ENCODE measurements at regions not wholly inside any gene's neighbourhood (a gene's known extent, or its start where the extent isn't known, plus 50 kb on each side); places are given as distances from the start of the nearest gene placed in this dataset.

DNA sequence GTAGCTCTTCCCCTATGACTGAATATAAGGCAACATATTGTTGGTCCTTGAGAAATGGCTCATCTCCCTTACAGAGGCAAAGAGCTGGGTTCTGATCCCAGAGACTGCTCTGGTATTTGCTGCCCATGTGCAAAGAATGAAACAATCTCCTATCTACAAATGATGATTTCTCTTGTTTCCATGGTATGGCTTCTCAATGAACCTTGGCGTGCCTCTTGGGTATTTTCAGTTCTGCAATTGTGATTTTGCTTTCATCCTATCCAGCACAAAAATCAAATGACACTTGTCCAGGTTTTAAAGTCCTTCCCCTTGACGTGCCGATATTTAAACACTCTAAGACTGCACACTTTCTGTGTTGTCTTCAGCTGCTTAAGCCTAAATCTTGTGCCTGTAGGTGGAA is 109.8 kb upstream of the NR2F2 start:
- H4K8ac ChIP-seq (ENCODE audit: extremely low read depth, insufficient read depth, low read length): no peak overlapping the region
- FAIRE-seq: no peak
- H3K4me2 ChIP-seq (ENCODE audit: insufficient read depth in 1 of 2, low read depth in 2 of 2, low read length in 2 of 2): no peak overlapping the region
- no peaks in the 10 kb centered on the region; a peak in 2 of 7 replicates for H3K27me3 ChIP-seq (replicated peaks in 1 of 4; ENCODE audit: control insufficient read depth in 3 of 4, extremely low read depth in 1 of 4, insufficient read depth in 3 of 4, low read length in 3 of 4)
- H3K23ac ChIP-seq (ENCODE audit: insufficient read length): no peak overlapping the region
- no peaks in the 10 kb centered on the region for H3K4me1 ChIP-seq (replicated peaks in 1 of 4; ENCODE audit: control insufficient read depth in 3 of 4, insufficient read depth in 4 of 4, low read length in 3 of 4)
- no peak overlapping the region for H2BK15ac ChIP-seq (ENCODE audit: low read length)
- no peak overlapping the region for H3K27ac ChIP-seq (ENCODE audit: low read depth, low read length)
- H3K36me3 ChIP-seq (ENCODE audit: control insufficient read depth in 2 of 4, insufficient read depth in 4 of 4, low read length in 3 of 4): no peaks in the 10 kb centered on the region
- no peak overlapping the region for H3K18ac ChIP-seq (ENCODE audit: extremely low read depth, low read length)
- H4K20me1 ChIP-seq (replicated peaks in 1 of 2; ENCODE audit: control insufficient read depth in 1 of 2, insufficient read depth in 2 of 2, low read length in 2 of 2): no peaks in the 10 kb centered on the region
- ChIA-PET CTCF (ENCODE audit: partially characterized antibody) (interaction anchor here (0.8 to 1.2 kb wide), 2 partner anchors 8 to 16 kb away, joined by 3 read pairs; no protein-coding TSS in a partner anchor), POLR2A (ENCODE audit: partially characterized antibody) (no interaction called here)
- H3K4me3 ChIP-seq (ENCODE audit: extremely low read depth in 1 of 4, insufficient read depth in 2 of 4, low read depth in 3 of 4, low read length in 4 of 4): no peak overlapping the region
- H3K79me2 ChIP-seq (ENCODE audit: control insufficient read depth in 1 of 2, insufficient read depth in 2 of 2, low read length in 2 of 2): no peaks in the 10 kb centered on the region
- no peak overlapping the region for H4K5ac ChIP-seq (ENCODE audit: insufficient read length, low read depth, low read length)
- no peak overlapping the region for H2BK120ac ChIP-seq (replicated peaks; ENCODE audit: low read depth, low read length)
- no peak overlapping the region for H2AFZ ChIP-seq (ENCODE audit: low read length)
- no peak overlapping the region for H3K4ac ChIP-seq (replicated peaks; ENCODE audit: insufficient read length, low read depth, low read length)
- no peak overlapping the region for H2BK5ac ChIP-seq (ENCODE audit: low read depth, low read length)
- 84% methylated on average over 3 of the region's 3 CpGs; no CpG with 5 or more reads in 1 of the 2 experiments for WGBS, 2 experiments (ENCODE audit: extremely low coverage in 1 of 2, insufficient coverage in 1 of 2, insufficient read length in 1 of 2, insufficient replicate concordance in 2 of 2, low coverage in 1 of 2, low lambda C conversion rate in 2 of 2, missing lambda C conversion rate in 1 of 2)
- no peak overlapping the region for H2BK12ac ChIP-seq (ENCODE audit: low read depth, low read length)
- H3K79me1 ChIP-seq (ENCODE audit: low read depth, low read length): no peaks in the 10 kb centered on the region
- no peak overlapping the region for H3K56ac ChIP-seq (replicated peaks; ENCODE audit: insufficient read length, low read depth, low read length)
- no peaks in the 10 kb centered on the region for H3K23me2 ChIP-seq (ENCODE audit: low read depth, low read length)
- no peak overlapping the region for H3K9ac ChIP-seq (replicated peaks in 1 of 4; ENCODE audit: extremely low read depth in 1 of 4, low read depth in 3 of 4, low read length in 3 of 4)
- H4K91ac ChIP-seq (replicated peaks; ENCODE audit: insufficient read length, low read length): no peak overlapping the region
- H3K14ac ChIP-seq (ENCODE audit: insufficient read length): no peak overlapping the region
- no peak overlapping the region for H2AK5ac ChIP-seq (ENCODE audit: low read depth, low read length)
- no peaks in the 10 kb centered on the region for H3K9me3 ChIP-seq (ENCODE audit: insufficient read depth in 2 of 2, low read depth in 1 of 2, low read length in 1 of 2)
- no peak for DNase-seq (ENCODE audit: low read depth in 1 of 2, low spot score in 2 of 2)
- no peak overlapping the region for H2BK20ac ChIP-seq (ENCODE audit: low read length)
- TF ChIP-seq JUN (IDR thresholded peaks at IDR 0.05; ENCODE audit: low read depth, low read length) (no peak), FOSL1 (IDR thresholded peaks at IDR 0.05; ENCODE audit: insufficient read depth, low read depth, low read length) (no peak), EGR1 (IDR thresholded peaks at IDR 0.05; ENCODE audit: borderline replicate concordance, low read depth, low read length) (no peak), BCL11A (IDR thresholded peaks at IDR 0.05; ENCODE audit: low read depth in 2 of 2, low read length in 2 of 2) (no peak), POLR2A (IDR thresholded peaks at IDR 0.05; ENCODE audit: control extremely low read depth in 1 of 2, low read depth in 2 of 2, low read length in 2 of 2) (no peak), SRF (IDR thresholded peaks at IDR 0.05; ENCODE audit: low read depth, low read length) (no peak), GABPA (IDR thresholded peaks at IDR 0.05; ENCODE audit: borderline replicate concordance, insufficient read depth, low read length) (no peak)
- TF ChIP-seq, protein P1, sequence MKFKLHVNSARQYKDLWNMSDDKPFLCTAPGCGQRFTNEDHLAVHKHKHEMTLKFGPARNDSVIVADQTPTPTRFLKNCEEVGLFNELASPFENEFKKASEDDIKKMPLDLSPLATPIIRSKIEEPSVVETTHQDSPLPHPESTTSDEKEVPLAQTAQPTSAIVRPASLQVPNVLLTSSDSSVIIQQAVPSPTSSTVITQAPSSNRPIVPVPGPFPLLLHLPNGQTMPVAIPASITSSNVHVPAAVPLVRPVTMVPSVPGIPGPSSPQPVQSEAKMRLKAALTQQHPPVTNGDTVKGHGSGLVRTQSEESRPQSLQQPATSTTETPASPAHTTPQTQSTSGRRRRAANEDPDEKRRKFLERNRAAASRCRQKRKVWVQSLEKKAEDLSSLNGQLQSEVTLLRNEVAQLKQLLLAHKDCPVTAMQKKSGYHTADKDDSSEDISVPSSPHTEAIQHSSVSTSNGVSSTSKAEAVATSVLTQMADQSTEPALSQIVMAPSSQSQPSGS (IDR thresholded peaks at IDR 0.05; ENCODE audit: low read length): no peak

All from H1 (cell line).